Muscle of back (tissue), 3 donors: ENCODE measurements at regions not wholly inside any gene's neighbourhood (a gene's known extent, or its start where the extent isn't known, plus 50 kb on each side); places are given as distances from the start of the nearest gene placed in this dataset.

ENCODE experiments used
- DNase-seq, 3 donors: peaks; one replicate each; pipeline versions ENCODE4 v3.0.0 to v3.0.0-alpha.2; 2013

DNA sequence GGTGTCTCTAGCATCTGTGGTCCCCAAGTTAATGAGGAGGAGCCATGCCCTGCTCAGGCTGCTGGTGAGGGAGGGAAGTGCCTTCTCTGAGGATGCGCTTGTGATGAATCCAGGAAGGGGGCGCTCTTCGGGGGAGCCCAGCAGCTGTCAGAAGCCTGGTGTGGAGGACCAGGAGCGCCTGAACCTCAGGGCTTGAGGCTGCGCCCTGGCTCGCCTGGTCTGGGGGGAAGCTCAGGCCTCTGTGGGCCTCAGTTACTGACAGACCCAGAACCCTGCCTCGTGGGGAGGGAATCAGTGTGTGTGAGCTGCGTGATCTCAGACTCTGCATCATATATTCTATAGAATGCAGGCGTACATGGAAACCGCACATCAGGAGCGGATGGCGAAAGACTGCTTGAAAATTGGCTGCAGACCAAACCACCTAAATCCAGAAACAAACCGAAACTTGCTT is 126.1 kb downstream of the SEC14L1 start:
- no peak for DNase-seq

DNA sequence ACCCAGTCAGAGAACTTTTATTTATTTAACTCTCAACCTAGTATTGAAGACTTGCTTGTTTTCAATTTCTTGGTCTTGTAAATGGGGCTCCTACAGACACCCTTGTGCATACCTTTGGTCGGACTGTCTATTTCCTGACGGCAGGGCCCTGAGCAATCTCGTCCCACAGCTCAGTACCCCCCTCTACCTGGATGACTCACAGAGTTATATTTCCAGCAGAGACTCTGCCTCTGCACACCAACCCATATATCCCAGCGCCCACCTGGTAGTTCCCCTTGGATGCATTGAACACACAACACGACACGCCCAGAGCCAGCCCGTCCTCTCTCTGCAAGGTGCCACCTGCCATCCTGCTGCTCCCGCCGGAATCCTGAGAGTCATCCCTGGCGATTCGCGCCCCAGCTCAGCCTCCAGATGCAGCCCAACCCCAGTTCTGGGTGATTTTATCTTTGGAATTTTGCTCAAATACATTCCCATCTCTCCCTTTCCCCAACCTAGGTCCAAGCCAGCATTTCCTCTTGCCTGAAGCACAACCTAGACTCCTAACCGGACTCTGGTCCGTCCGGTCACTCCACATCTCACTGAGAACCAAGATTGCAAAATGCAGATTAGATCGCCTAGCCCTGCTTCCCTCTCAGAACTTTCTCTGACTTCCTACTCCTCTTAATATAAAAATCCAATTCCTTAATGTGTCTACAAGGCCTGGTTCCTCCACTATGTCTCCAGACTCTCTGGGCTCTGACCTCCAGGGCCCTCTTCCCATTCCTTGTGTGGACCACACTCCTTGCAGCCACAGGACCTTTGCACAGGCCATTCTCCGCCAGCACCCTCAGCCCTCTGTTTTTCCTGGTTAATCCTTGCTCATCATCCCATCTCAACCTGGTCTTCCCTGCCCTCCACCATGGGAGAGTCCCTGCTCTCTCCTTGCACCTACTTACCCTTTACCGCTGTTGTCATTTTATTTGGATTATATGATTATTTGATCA is 129.2 kb downstream of the SEC14L1 start:
- no peak for DNase-seq

DNA sequence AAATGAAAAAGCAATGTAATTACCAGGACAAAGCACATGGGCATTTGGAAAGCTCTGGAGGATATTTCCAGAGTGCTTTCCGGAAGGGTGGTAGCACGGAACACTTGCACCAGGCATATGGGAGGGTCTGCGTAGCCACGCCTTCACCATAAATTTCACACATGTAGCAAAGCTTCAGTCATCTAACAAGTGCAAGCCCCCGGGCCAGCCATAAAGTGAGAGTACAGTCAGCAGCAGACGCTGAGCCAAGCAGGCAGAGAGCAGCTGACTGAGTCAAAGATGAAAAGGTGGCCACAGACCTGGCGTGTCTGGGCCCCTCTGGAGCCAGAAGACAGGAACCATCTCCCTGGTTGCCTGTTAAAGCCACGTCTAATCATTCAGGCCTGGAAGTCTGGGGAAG is 130.6 kb downstream of the SEC14L1 start:
- DNase-seq: no peak

DNA sequence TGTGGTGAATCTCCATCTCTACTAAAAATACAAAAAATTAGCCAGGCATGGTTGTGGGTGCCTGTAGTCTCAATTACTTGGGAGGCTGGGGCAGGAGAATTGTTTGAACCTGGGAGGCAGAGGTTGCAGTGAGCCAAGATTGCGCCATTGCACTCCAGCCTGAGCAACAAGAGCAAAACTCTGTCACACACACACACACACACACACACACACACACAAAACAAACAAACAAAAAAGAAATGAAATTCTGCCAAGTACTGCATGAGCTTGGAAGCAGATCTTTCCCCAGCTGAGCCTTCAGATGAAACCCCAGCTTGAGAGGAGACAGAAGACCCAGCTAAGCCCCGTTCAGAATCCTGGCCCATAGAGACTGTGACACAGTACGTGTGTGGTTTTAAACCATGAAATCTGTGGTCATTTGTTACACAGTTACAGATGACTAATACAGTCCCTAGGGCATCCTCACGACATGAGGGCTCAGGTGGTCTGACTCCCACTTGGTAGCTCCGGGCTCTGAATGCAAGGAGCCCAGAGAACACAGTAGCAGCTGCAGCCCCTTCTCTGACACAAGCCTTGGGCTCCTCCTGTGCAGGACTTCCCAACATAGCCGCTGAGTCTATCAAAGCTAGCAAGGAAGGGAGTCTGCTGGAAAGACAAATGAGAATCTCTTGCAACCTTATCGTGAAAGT is 132.8 kb downstream of the SEC14L1 start:
- DNase-seq: no peak

- no peak for DNase-seq
These were observed 133.5 kb downstream of the SEC14L1 start for GRCh38 chr17:77274096-77274845.

DNA sequence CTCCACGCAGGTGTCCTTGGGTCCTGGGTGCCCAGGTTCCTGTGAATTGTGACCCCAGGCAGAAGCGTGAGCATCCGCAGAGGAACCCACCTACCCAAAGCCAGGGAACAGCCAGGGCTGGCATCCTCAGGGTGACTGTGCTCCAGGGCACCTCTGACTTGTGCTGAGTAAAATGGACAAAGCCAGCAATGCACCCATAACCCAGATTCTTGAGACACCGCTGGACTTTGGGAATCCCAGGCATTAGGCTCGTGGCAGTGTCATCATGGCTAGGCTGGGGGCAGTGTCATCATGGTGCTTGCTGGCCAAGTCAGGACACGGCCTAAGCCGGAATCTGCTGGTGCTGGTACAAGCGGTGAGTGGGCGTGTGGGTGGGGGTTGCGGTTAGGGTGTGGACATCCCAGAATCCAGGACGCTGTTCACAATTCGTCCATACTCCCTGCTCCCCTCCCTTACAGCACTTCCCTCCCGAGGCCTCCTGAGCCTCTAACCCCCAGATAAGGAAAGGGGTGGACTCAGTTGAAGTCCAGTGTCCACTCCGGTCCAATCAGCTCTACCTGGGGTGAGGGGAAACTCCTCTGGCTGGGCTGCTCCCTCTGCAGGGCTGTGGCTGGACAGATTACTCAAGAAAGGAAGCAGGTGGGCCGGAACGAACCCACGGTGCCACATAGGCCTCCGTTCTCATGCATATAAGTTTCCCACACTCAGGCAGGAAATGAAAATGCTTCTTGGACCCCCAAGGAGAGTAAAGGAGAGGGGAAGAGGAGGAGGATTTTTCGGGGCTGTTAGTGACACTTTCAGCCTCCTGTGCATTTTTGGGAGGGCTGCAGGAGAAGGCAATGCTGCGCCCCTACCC is 138.9 kb downstream of the SEC14L1 start:
- DNase-seq: no peak

GRCh38 chr17:77280304-77281121 is 139.7 kb downstream of the SEC14L1 start:
- DNase-seq: no peak

DNA sequence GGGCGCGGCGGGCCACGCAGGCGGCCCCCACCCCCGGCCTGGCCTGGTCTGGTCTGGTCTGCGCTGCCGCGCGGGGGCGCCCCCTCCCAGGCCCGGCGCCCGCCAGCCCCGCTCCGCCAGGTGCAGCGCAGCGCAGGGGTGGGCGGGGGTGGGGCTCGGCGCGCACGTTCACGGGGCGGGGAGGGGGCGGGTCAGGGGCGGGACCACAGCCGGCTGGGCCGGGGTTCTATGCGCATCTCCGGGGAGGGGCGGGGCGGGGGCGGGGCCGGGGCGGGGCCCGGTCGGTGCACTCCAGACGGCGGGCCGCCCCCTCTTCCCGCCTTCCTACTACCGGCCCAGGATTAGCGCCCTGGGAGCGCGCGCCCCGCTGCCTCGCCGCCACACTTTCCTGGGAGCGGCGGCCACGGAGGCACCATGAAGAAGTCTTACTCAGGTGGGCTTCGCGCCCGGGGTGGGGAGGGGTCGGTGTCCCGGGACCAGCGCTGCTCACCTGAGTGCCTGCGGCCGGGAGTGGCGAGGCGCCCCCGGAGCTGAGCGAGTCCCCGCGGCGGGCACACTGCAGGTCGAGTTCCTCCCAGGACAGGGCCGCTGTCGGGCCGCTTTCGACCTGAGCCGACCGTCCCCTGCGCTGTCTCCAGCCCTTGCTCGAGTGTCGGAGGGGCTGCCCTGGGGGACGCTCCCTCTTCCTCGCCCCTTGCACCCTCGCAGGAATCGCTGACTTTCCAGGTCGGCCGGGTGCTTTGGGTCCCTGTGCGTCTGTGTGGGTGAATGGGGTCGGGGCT is 140.5 kb downstream of the SEC14L1 start:
- DNase-seq: no peak

- no peak for DNase-seq
These were observed 141.2 kb downstream of the SEC14L1 start for GRCh38 chr17:77281904-77282367.

DNA sequence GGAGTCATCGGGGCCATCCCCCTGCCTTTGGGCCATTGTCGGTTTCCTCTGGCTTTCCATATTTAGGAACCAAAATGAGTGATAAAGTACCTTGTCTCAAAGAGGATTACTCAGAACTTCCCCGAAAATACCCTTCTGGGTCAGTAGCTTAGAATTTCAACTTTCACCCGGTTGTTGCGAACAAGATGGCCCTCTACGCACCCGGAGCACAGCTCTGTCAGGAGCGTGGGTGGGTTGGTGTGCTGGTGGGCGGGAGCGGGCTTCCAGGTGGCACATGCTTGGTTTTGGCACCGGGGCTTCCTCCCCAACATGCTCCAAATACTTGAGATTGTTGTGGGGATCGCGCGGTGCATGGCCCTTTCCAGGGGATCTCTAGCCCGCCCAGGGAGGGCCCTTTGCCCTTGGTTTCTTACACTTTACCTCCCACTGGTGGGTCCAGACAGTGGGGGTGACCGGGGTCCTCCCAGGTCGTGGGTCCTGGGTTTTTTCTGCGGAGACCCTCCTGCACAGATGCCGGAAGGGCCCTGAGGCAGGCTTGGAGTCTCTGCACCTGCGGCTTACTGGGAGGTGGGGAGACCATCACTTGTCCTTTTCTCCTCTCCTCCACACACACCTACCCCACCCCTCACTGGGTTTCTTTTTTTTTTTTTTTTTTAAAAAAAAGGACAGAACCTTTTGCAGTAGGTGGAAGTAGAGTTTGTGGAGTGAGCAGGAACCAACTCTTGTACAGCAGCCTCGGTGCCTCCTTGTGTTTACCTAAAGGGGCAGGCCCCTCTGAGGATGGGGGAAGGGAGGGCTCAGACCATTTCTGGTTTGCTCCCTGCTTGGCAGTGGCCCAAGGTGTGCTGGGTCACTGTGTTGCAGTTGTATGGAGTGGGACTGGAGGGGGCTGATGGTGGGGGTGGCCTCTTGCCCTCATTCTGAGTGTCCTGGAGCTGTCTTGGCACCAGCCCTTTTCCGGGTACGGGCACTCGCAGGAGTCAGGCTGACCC is 142.1 kb downstream of the SEC14L1 start:
- DNase-seq: no peak

DNA sequence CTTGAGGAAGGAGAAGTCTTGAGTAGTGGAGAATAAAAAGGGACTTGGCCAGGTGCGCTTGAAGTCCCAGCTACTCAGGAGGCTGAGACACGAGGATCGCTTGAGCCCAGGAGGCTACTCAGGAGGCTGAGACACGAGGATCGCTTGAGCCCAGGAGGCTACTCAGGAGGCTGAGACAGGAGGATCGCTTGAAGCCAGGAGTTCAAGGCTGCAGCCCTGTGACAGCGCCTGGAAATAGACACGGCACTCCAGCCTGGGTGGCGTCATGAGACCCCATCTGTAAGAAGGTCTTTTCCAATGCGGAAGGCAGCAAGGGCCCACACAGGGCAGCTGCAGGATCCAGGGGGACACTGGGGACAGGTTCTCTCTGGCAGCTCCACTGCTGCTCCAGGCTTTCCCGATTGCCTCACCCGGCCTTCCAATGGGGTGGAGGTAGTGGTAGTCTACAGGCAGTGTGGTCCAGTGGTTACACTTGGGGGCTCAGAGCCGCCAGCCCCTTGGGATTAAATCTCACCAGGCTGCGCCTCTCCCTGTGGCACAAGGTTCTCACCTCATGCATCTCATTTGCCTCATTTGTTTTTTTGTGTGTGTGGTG is 143.4 kb downstream of the SEC14L1 start:
- DNase-seq: no peak

GRCh38 chr17:77285594-77286390 is 145.0 kb downstream of the SEC14L1 start:
- no peak for DNase-seq

DNA sequence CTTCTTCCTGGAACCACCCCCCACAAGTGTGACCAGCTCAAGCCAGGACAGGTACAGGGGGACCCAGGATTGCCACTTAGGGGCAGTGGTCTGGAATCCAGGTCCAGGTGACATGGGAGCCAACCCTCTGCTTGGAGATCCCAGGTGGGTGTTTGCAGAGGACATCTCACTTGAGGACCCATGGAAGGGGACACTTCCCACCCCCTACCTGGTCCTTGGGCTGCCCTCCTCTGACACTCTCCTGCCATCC is 145.5 kb downstream of the SEC14L1 start:
- DNase-seq: no peak

- DNase-seq: no peak
These were observed 146.1 kb downstream of the SEC14L1 start for GRCh38 chr17:77286641-77287431.

- DNase-seq: peak; percentile 55 to 66 (median 64)
These were observed 146.8 kb downstream of the SEC14L1 start for GRCh38 chr17:77287432-77288068.
